ENCODE measurements at regions not wholly inside any gene's neighbourhood (a gene's known extent, or its start where the extent isn't known, plus 50 kb on each side); places are given as distances from the start of the nearest gene placed in this dataset.

DNA sequence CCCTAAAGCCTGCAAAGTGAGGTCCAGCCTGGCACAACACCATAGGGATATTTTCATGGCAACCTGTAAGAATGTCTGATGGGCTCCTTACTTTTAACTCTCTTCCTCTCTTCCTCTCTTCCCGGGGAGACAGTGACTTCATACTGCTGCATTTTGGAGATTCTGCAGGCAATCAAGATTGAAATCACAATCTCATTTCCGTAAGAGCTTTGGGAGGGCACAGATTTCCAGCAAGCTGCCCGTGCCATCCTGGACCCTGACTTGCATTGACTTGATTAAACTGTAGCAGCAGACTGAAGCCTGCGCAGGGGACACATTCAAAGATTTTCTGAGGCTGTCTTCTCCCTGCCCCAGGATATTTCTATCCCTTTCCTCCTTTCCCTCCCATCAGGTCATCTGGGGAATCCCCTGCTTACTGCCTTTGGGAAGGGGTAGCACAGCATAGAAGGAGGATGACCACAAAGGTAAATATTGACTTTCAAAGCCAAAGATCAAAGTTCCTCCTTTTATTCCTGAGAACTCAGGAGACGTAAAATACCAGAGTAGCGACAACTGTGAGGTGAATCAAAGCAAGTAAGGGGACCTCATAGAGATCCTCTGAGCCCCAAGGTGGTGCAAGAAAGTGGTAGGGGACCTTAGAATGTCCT is 504.0 kb upstream of the ARID1B start:
- Histone ChIP-seq H3K4me2 (ENCODE audit: low read length) (no peak overlapping the region), H3K4me3 (ENCODE audit: low read length) (no peak overlapping the region), H3F3A (ENCODE audit: insufficient read depth, low read length, poor library complexity, severe bottlenecking) (no peaks in the 10 kb centered on the region), H3K27ac (ENCODE audit: low read length) (no peak overlapping the region), H3K9me3 (ENCODE audit: low read length) (no peaks in the 10 kb centered on the region), H3K9me2 (ENCODE audit: insufficient read depth, low read length) (no peaks in the 10 kb centered on the region), H3K9ac (ENCODE audit: low read length) (no peak overlapping the region), H3K27me3 (ENCODE audit: insufficient read depth, low read depth, low read length) (no peaks in the 10 kb centered on the region), H3K36me3 (ENCODE audit: insufficient read depth, low read length) (no peaks in the 10 kb centered on the region), H3K79me2 (replicated peaks; ENCODE audit: insufficient read depth, low read length) (no peaks in the 10 kb centered on the region), H2AFZ (ENCODE audit: low read depth, low read length) (no peak overlapping the region), H4K20me1 (ENCODE audit: insufficient read depth) (no peaks in the 10 kb centered on the region)
- no peak for TF ChIP-seq EP300 (conservative IDR thresholded peaks at IDR 0.05; ENCODE audit: poor library complexity, severe bottlenecking)
- TF ChIP-seq, protein P1, sequence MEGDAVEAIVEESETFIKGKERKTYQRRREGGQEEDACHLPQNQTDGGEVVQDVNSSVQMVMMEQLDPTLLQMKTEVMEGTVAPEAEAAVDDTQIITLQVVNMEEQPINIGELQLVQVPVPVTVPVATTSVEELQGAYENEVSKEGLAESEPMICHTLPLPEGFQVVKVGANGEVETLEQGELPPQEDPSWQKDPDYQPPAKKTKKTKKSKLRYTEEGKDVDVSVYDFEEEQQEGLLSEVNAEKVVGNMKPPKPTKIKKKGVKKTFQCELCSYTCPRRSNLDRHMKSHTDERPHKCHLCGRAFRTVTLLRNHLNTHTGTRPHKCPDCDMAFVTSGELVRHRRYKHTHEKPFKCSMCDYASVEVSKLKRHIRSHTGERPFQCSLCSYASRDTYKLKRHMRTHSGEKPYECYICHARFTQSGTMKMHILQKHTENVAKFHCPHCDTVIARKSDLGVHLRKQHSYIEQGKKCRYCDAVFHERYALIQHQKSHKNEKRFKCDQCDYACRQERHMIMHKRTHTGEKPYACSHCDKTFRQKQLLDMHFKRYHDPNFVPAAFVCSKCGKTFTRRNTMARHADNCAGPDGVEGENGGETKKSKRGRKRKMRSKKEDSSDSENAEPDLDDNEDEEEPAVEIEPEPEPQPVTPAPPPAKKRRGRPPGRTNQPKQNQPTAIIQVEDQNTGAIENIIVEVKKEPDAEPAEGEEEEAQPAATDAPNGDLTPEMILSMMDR (IDR thresholded peaks at IDR 0.05; ENCODE audit: poor library complexity, severe bottlenecking): no peak
- TF ChIP-seq RAD21 (conservative IDR thresholded peaks at IDR 0.05): no peak

DNA sequence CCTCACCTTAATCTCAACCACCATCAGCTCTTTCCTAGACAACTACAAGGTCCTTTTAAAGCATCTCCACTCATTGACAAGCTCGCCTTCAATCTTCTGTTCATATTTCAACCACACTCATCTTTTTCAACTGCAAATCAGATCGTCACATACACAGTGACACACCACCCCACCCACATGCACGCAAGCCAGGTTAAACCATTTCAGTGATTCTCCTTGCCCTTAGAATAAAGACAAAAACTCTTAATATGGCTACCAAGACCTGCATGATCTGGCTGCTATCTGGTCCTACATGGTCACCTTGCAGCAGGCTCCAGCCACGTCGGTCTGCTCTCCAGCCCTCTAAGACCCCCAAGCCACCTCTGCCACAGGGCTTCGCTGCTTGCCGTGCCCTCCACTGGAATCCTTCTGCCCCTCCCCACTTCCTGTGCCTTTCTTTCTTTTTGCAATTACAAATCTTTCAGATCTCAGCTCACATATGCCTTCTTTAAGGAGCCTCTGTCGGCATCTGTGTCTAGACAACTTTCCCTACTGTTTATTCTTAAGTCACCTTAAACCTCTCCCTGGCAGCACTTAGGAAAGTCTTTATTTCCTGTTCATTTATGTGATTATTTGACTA is 507.3 kb upstream of the ARID1B start:
- no peaks in the 10 kb centered on the region for H3K36me3 ChIP-seq (ENCODE audit: insufficient read depth, low read length)
- H3K27ac ChIP-seq (ENCODE audit: low read length): no peak overlapping the region
- H3F3A ChIP-seq (ENCODE audit: insufficient read depth, low read length, poor library complexity, severe bottlenecking): no peaks in the 10 kb centered on the region
- H3K9ac ChIP-seq (ENCODE audit: low read length): no peak overlapping the region
- H3K4me3 ChIP-seq (ENCODE audit: low read length): no peak overlapping the region
- no peak for TF ChIP-seq TAF1 (IDR thresholded peaks at IDR 0.05; ENCODE audit: low read depth)
- TF ChIP-seq, protein P1 (IDR thresholded peaks at IDR 0.05; ENCODE audit: poor library complexity, severe bottlenecking): no peak
- TF ChIP-seq, protein P2, sequence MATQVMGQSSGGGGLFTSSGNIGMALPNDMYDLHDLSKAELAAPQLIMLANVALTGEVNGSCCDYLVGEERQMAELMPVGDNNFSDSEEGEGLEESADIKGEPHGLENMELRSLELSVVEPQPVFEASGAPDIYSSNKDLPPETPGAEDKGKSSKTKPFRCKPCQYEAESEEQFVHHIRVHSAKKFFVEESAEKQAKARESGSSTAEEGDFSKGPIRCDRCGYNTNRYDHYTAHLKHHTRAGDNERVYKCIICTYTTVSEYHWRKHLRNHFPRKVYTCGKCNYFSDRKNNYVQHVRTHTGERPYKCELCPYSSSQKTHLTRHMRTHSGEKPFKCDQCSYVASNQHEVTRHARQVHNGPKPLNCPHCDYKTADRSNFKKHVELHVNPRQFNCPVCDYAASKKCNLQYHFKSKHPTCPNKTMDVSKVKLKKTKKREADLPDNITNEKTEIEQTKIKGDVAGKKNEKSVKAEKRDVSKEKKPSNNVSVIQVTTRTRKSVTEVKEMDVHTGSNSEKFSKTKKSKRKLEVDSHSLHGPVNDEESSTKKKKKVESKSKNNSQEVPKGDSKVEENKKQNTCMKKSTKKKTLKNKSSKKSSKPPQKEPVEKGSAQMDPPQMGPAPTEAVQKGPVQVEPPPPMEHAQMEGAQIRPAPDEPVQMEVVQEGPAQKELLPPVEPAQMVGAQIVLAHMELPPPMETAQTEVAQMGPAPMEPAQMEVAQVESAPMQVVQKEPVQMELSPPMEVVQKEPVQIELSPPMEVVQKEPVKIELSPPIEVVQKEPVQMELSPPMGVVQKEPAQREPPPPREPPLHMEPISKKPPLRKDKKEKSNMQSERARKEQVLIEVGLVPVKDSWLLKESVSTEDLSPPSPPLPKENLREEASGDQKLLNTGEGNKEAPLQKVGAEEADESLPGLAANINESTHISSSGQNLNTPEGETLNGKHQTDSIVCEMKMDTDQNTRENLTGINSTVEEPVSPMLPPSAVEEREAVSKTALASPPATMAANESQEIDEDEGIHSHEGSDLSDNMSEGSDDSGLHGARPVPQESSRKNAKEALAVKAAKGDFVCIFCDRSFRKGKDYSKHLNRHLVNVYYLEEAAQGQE (IDR thresholded peaks at IDR 0.05; ENCODE audit: borderline replicate concordance): no peak
- no peaks in the 10 kb centered on the region for H3K79me2 ChIP-seq (replicated peaks; ENCODE audit: insufficient read depth, low read length)
- H3K27me3 ChIP-seq (ENCODE audit: insufficient read depth, low read depth, low read length): no peaks in the 10 kb centered on the region
- H3K9me3 ChIP-seq (ENCODE audit: low read length): no peaks in the 10 kb centered on the region
- H3K9me2 ChIP-seq (ENCODE audit: insufficient read depth, low read length): no peaks in the 10 kb centered on the region
- H2AFZ ChIP-seq (ENCODE audit: low read depth, low read length): no peak overlapping the region
- no peak overlapping the region for H3K4me2 ChIP-seq (ENCODE audit: low read length)
- no peaks in the 10 kb centered on the region for H4K20me1 ChIP-seq (ENCODE audit: insufficient read depth)

Measured in neural cell (in vitro differentiated cells).